GM18951 (cell line): ENCODE measurements at regions not wholly inside any gene's neighbourhood (a gene's known extent, or its start where the extent isn't known, plus 50 kb on each side); places are given as distances from the start of the nearest gene placed in this dataset.

Source experiments
- POLR2A ChIP-seq: IDR thresholded peaks from 4 replicates; pipeline ENCODE4 v1.6.1; 2011; ENCODE audit warnings: mild to moderate bottlenecking; ENCODE audit not compliant: insufficient read length, insufficient read depth; ENCODE audit errors: extremely low read depth
- in situ Hi-C: fragments of 300-500 bp; cut with MboI; formaldehyde crosslinking; loops from one replicate; pipeline ENCODE4 v1.12.0; 2022; ENCODE audit warnings: low sequenced_read_pairs, mixed read lengths, inconsistent platforms; ENCODE audit not compliant: unreplicated experiment

GRCh38 chr2:16081316-16082200 is 141.2 kb downstream of the MYCN start:
- TF ChIP-seq POLR2A, result no peak
- in situ Hi-C loops, result no loop called here

- no peak for TF ChIP-seq POLR2A
- in situ Hi-C loops, result no loop called here
Measured at GRCh38 chr2:16080516-16080915, 140.2 kb downstream of the MYCN start.

- TF ChIP-seq POLR2A, result no peak
- in situ Hi-C loops, result no loop called here
Measured at GRCh38 chr2:16080071-16080470, 139.7 kb downstream of the MYCN start.

- no peak for TF ChIP-seq POLR2A
- in situ Hi-C loops, result no loop called here
Measured at GRCh38 chr2:16079637-16080036, 139.3 kb downstream of the MYCN start.

GRCh38 chr2:16077601-16078000 is 137.3 kb downstream of the MYCN start:
- in situ Hi-C loops, result no loop called here
- no peak for TF ChIP-seq POLR2A

- TF ChIP-seq POLR2A, result no peak
- in situ Hi-C loops, result no loop called here
Measured at GRCh38 chr2:16076911-16077310, 136.6 kb downstream of the MYCN start.

GRCh38 chr2:16075045-16076012 is 135.0 kb downstream of the MYCN start:
- no peak for TF ChIP-seq POLR2A
- in situ Hi-C loops, result no loop called here

- no peak for TF ChIP-seq POLR2A
- in situ Hi-C loops, result no loop called here
Measured at GRCh38 chr2:16073921-16074425, 133.6 kb downstream of the MYCN start.

- no peak for TF ChIP-seq POLR2A
- in situ Hi-C loops, result no loop called here
Measured at GRCh38 chr2:16073471-16073870, 133.1 kb downstream of the MYCN start.

- in situ Hi-C loops, result no loop called here
- TF ChIP-seq POLR2A, result no peak
Measured at GRCh38 chr2:16072638-16073290, 132.4 kb downstream of the MYCN start.

GRCh38 chr2:16071865-16072637 is 131.7 kb downstream of the MYCN start:
- no peak for TF ChIP-seq POLR2A
- in situ Hi-C loops, result no loop called here

GRCh38 chr2:16071039-16071864 is 130.9 kb downstream of the MYCN start:
- no peak for TF ChIP-seq POLR2A
- in situ Hi-C loops, result no loop called here

- in situ Hi-C loops, result no loop called here
Measured at GRCh38 chr2:16070648-16070971, 130.3 kb downstream of the MYCN start.

More at GRCh38 chr2:16070648-16070971, 130.3 kb downstream of the MYCN start:
- TF ChIP-seq POLR2A, result no peak
